Endodermal cell (in vitro differentiated cells): ENCODE measurements at regions not wholly inside any gene's neighbourhood (a gene's known extent, or its start where the extent isn't known, plus 50 kb on each side); places are given as distances from the start of the nearest gene placed in this dataset.

Experiments used
- DNase-seq: peaks from one replicate; pipeline ENCODE4 v3.0.0-alpha.2; 2017
- H3K27ac ChIP-seq: 2 replicates; pipeline ENCODE4 v1.5.1; 2013; ENCODE audit warnings: mild to moderate bottlenecking, low read depth, low read length, moderate library complexity
- H3K27me3 ChIP-seq: 2 replicates; pipeline ENCODE4 v1.6.1; 2013; ENCODE audit warnings: mild to moderate bottlenecking, low read length, moderate library complexity; ENCODE audit not compliant: insufficient read depth, control insufficient read depth, poor library complexity, severe bottlenecking
- H3K36me3 ChIP-seq: 2 replicates; pipeline ENCODE4 v1.7.0; 2013; ENCODE audit warnings: mild to moderate bottlenecking, low read length, moderate library complexity; ENCODE audit not compliant: control insufficient read depth, insufficient read depth
- H3K4me1 ChIP-seq: one replicate; pipeline ENCODE4 v1.7.0; 2013; ENCODE audit warnings: low read length; ENCODE audit not compliant: control insufficient read depth, insufficient read depth
- H3K4me3 ChIP-seq: 2 replicates; pipeline ENCODE4 v1.5.1; 2013; ENCODE audit warnings: mild to moderate bottlenecking, low read length, moderate library complexity
- H3K9ac ChIP-seq: 2 replicates; pipeline ENCODE4 v1.6.1; 2013; ENCODE audit warnings: mild to moderate bottlenecking, low read length, moderate library complexity; ENCODE audit not compliant: poor library complexity, severe bottlenecking; ENCODE audit errors: extremely low read depth
- H3K9me3 ChIP-seq: 2 replicates; pipeline ENCODE4 v1.6.1; 2013; ENCODE audit warnings: mild to moderate bottlenecking, low read length, moderate library complexity; ENCODE audit not compliant: control insufficient read depth
- H3K27ac Mint-ChIP-seq: 2 replicates; pipeline ENCODE4 v1.8.0; 2020; ENCODE audit warnings: mixed read lengths
- H3K27me3 Mint-ChIP-seq: 2 replicates; pipeline ENCODE4 v1.8.0; 2021; ENCODE audit warnings: mild to moderate bottlenecking, mixed read lengths; ENCODE audit not compliant: insufficient read depth
- H3K36me3 Mint-ChIP-seq: 2 replicates; pipeline ENCODE4 v1.8.0; 2020; ENCODE audit warnings: low read depth, mixed read lengths
- H3K4me1 Mint-ChIP-seq: 2 replicates; pipeline ENCODE4 v1.8.0; 2020; ENCODE audit warnings: mixed read lengths
- H3K4me3 Mint-ChIP-seq: 2 replicates; pipeline ENCODE4 v1.8.0; 2020; ENCODE audit warnings: mild to moderate bottlenecking, moderate library complexity, mixed read lengths
- H3K9me3 Mint-ChIP-seq: 2 replicates; pipeline ENCODE4 v1.8.0; 2020; ENCODE audit warnings: mild to moderate bottlenecking, mixed read lengths
- WGBS, 2 experiments: methylation state at CpG; one replicate each; pipeline versions ENCODE4 v1.1.5 to v1.1.7; 2013; ENCODE audit warnings: missing lambda C conversion rate in 2 of 2, mixed read lengths in 1 of 2; ENCODE audit not compliant: insufficient coverage in 1 of 2, insufficient read length in 1 of 2; 5-methylcytosine and 5-hydroxymethylcytosine counted together
- TF ChIP-seq, protein P1 (sequence below): fragments of 200-600 bp; sonication (generic); conservative IDR thresholded peaks from 2 replicates; pipeline ENCODE4 v1.5.0; 2021; ENCODE audit warnings: antibody characterized with exemption, mild to moderate bottlenecking

DNA sequence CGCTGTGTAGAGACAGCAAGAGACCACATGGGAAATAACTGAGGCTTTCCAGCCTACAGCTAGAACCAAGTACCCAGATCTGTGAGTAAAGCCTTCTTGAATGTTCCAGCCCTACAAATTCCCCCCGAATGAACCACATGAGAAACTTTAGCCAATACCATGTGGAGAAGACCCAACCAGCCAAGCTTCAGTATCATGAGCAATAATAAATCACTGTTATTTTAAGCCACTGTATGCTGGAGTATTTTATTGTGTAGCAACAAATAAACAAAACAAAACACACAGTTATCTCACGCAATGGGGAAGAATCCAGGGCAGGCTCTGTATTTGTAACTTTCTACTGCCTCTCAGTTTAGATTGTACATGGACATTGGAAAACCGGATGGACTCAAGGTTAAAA is 426.2 kb downstream of the CDH11 start:
- Mint-ChIP-seq H3K27ac (no peak overlapping the region), H3K4me1 (no peaks in the 10 kb centered on the region), H3K9me3 (no peaks in the 10 kb centered on the region), H3K27me3 (no peaks in the 10 kb centered on the region), H3K36me3 (no peaks in the 10 kb centered on the region), H3K4me3 (no peak overlapping the region)
- DNase-seq, result no peak
- H3K27me3 ChIP-seq, result no peaks in the 10 kb centered on the region
- H3K4me1 ChIP-seq, result no peaks in the 10 kb centered on the region
- no peak overlapping the region for H3K4me3 ChIP-seq
- no peaks in the 10 kb centered on the region for H3K9me3 ChIP-seq
- WGBS, 2 experiments, result 96 to 100% methylated on average over 2 to 4 of the region's 4 CpGs
- no peak overlapping the region for H3K9ac ChIP-seq
- TF ChIP-seq, protein P1, sequence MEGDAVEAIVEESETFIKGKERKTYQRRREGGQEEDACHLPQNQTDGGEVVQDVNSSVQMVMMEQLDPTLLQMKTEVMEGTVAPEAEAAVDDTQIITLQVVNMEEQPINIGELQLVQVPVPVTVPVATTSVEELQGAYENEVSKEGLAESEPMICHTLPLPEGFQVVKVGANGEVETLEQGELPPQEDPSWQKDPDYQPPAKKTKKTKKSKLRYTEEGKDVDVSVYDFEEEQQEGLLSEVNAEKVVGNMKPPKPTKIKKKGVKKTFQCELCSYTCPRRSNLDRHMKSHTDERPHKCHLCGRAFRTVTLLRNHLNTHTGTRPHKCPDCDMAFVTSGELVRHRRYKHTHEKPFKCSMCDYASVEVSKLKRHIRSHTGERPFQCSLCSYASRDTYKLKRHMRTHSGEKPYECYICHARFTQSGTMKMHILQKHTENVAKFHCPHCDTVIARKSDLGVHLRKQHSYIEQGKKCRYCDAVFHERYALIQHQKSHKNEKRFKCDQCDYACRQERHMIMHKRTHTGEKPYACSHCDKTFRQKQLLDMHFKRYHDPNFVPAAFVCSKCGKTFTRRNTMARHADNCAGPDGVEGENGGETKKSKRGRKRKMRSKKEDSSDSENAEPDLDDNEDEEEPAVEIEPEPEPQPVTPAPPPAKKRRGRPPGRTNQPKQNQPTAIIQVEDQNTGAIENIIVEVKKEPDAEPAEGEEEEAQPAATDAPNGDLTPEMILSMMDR, result no peak
- H3K36me3 ChIP-seq, result no peaks in the 10 kb centered on the region
- no peak overlapping the region for H3K27ac ChIP-seq

DNA sequence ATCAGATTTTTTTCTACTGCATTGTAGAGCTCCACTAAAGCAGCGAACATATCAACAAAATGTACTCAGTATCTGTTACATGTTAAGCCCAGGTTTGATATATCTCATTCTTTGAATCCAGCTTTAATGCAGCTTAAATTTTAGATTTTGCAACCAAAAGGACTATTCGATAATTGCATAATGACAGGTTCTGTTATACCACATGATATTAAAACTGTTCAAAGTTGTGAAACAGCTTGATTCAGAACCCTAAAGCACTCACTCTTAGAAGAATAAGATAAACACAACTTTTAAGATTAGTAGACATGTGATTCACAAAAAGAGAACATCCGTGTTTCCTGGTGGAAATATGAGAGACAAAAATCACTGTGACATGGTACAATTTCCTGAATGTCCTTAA is 427.9 kb downstream of the CDH11 start:
- H3K27ac ChIP-seq, result no peak overlapping the region
- Mint-ChIP-seq H3K36me3 (no peaks in the 10 kb centered on the region), H3K27ac (no peak overlapping the region), H3K27me3 (no peaks in the 10 kb centered on the region), H3K4me1 (no peaks in the 10 kb centered on the region), H3K9me3 (no peaks in the 10 kb centered on the region), H3K4me3 (no peak overlapping the region)
- no peaks in the 10 kb centered on the region for H3K36me3 ChIP-seq
- no peaks in the 10 kb centered on the region for H3K4me1 ChIP-seq
- no peaks in the 10 kb centered on the region for H3K9me3 ChIP-seq
- no peaks in the 10 kb centered on the region for H3K27me3 ChIP-seq
- WGBS, 2 experiments, result 86 to 97% methylated on average over 3 of the region's 3 CpGs
- no peak overlapping the region for H3K9ac ChIP-seq
- H3K4me3 ChIP-seq, result no peak overlapping the region
- DNase-seq, result no peak
- TF ChIP-seq, protein P1, result no peak

DNA sequence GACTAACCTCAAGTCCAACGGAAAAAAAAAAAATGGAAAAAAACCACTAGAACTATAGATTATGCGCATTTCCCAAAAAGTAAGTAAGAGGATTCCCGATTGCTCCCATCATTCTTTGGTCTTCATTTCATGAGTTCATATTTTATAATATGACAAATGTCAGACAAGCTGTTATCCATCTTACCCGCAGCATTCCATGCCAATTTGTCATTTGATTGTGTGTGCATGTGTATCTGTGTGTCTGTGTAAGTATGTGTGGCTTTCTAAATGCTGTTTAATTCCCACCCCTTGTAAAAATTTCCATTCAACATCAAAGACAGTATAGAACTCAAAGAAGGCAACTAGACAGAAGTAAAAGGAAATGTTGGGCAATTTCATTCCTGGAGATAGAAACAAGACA is 434.1 kb downstream of the CDH11 start:
- WGBS, 2 experiments, result 90 to 93% methylated on average over 2 to 4 of the region's 4 CpGs
- no peak overlapping the region for H3K4me3 ChIP-seq

More for the DNA sequence above, 434.1 kb downstream of the CDH11 start:
- Histone ChIP-seq H3K4me1 (no peaks in the 10 kb centered on the region), H3K36me3 (no peaks in the 10 kb centered on the region), H3K9me3 (peaks cover 6% of the 10 kb centered on the region), H3K27ac (no peak overlapping the region), H3K27me3 (no peaks in the 10 kb centered on the region), H3K9ac (no peak overlapping the region)
- Mint-ChIP-seq H3K27me3 (no peaks in the 10 kb centered on the region), H3K36me3 (peaks cover 3% of the 10 kb centered on the region), H3K4me1 (peaks cover 2% of the 10 kb centered on the region), H3K4me3 (no peak overlapping the region), H3K27ac (no peak overlapping the region), H3K9me3 (peaks cover 7% of the 10 kb centered on the region)
- DNase-seq, result no peak
- TF ChIP-seq, protein P1, result no peak
